ENCODE measurements at regions not wholly inside any gene's neighbourhood (a gene's known extent, or its start where the extent isn't known, plus 50 kb on each side); places are given as distances from the start of the nearest gene placed in this dataset.

- H3K4me3 ChIP-seq (ENCODE audit: low read depth, low read length): no peak overlapping the region
- no peak for TF ChIP-seq CTCF (IDR thresholded peaks at IDR 0.05; ENCODE audit: borderline replicate concordance, insufficient read depth, low read depth, low read length)
These were observed 76.5 kb upstream of the ADRB1 start for GRCh38 chr10:113967126-113967525.

GRCh38 chr10:113970641-113971040, 73.0 kb upstream of the ADRB1 start:
- H3K4me3 ChIP-seq (ENCODE audit: low read depth, low read length): no peak overlapping the region
- TF ChIP-seq CTCF (IDR thresholded peaks at IDR 0.05; ENCODE audit: borderline replicate concordance, insufficient read depth, low read depth, low read length): no peak

- no peak for TF ChIP-seq CTCF (IDR thresholded peaks at IDR 0.05; ENCODE audit: borderline replicate concordance, insufficient read depth, low read depth, low read length)
- H3K4me3 ChIP-seq (ENCODE audit: low read depth, low read length): no peak overlapping the region
These were observed 72.2 kb upstream of the ADRB1 start for GRCh38 chr10:113971349-113971973.

GRCh38 chr10:113977174-113977573, 66.5 kb upstream of the ADRB1 start:
- H3K4me3 ChIP-seq (ENCODE audit: low read depth, low read length): no peak overlapping the region
- TF ChIP-seq CTCF (IDR thresholded peaks at IDR 0.05; ENCODE audit: borderline replicate concordance, insufficient read depth, low read depth, low read length): no peak

GRCh38 chr10:113978802-113979201, 64.9 kb upstream of the ADRB1 start:
- TF ChIP-seq CTCF (IDR thresholded peaks at IDR 0.05; ENCODE audit: borderline replicate concordance, insufficient read depth, low read depth, low read length): no peak
- no peak overlapping the region for H3K4me3 ChIP-seq (ENCODE audit: low read depth, low read length)

GRCh38 chr10:113979409-113979808, 64.3 kb upstream of the ADRB1 start:
- no peak for TF ChIP-seq CTCF (IDR thresholded peaks at IDR 0.05; ENCODE audit: borderline replicate concordance, insufficient read depth, low read depth, low read length)
- no peak overlapping the region for H3K4me3 ChIP-seq (ENCODE audit: low read depth, low read length)

GRCh38 chr10:113980408-113981087, 63.1 kb upstream of the ADRB1 start:
- peak; percentile 21; the same call in 1 of the 2 replicates for TF ChIP-seq CTCF (IDR thresholded peaks at IDR 0.05; ENCODE audit: borderline replicate concordance, insufficient read depth, low read depth, low read length)

More at GRCh38 chr10:113980408-113981087, 63.1 kb upstream of the ADRB1 start:
- H3K4me3 ChIP-seq (ENCODE audit: low read depth, low read length): no peak overlapping the region

Data from GM12875 (cell line).